BJ (cell line): ENCODE measurements at regions not wholly inside any gene's neighbourhood (a gene's known extent, or its start where the extent isn't known, plus 50 kb on each side); places are given as distances from the start of the nearest gene placed in this dataset.

Source experiments
- CTCF ChIA-PET: fragments of 350-600 bp; formaldehyde crosslinking; extraction: SDS; loops from one replicate; lab custom pipeline; 2021; ENCODE audit warnings: antibody characterized with exemption, inconsistent platforms; lab: Yijun Ruan, JAX
- POLR2A ChIA-PET: fragments of 300-600 bp; sonication (Branson Sonifier 250); formaldehyde crosslinking; extraction: SDS; loops from one replicate; lab custom pipeline; 2021; ENCODE audit warnings: antibody characterized with exemption; lab: Charles Lee
- DNase-seq: peaks from one replicate; pipeline ENCODE4 v3.0.0-alpha.2; 2011; ENCODE audit warnings: low read depth
- H3K27me3 ChIP-seq: 2 replicates; pipeline ENCODE4 v1.6.0; 2011; ENCODE audit warnings: low read length; ENCODE audit not compliant: control insufficient read depth, insufficient read depth
- H3K36me3 ChIP-seq: 2 replicates; pipeline ENCODE4 v1.5.1; 2011; ENCODE audit warnings: low read length; ENCODE audit not compliant: control insufficient read depth, insufficient read depth
- H3K4me3 ChIP-seq: 2 replicates; pipeline ENCODE4 v1.5.1; 2011; ENCODE audit warnings: low read depth, mild to moderate bottlenecking, control low read depth, low read length
- CTCF ChIP-seq: IDR thresholded peaks from 2 replicates; pipeline ENCODE4 v1.5.1; 2011; ENCODE audit warnings: low read depth, mild to moderate bottlenecking, control low read depth, inconsistent platforms, low read length, moderate library complexity; ENCODE audit not compliant: insufficient read depth

GRCh38 chr2:52445686-52446085 is 1321.9 kb upstream of the CHAC2 start:
- Histone ChIP-seq H3K4me3 (no peak overlapping the region), H3K36me3 (no peaks in the 10 kb centered on the region), H3K27me3 (no peaks in the 10 kb centered on the region)
- ChIA-PET CTCF (no interaction called here), POLR2A (no interaction called here)
- no peak for TF ChIP-seq CTCF
- DNase-seq, result no peak

GRCh38 chr2:52431352-52431760 is 1336.2 kb upstream of the CHAC2 start:
- no peak for TF ChIP-seq CTCF
- ChIA-PET CTCF (no interaction called here), POLR2A (no interaction called here)

GRCh38 chr2:52429740-52430139 is 1337.9 kb upstream of the CHAC2 start:
- CTCF ChIA-PET, result no interaction called here
- Histone ChIP-seq H3K27me3 (no peaks in the 10 kb centered on the region), H3K36me3 (no peaks in the 10 kb centered on the region), H3K4me3 (no peak overlapping the region)
- no peak for DNase-seq
- POLR2A ChIA-PET, result no interaction called here
- no peak for TF ChIP-seq CTCF

More at GRCh38 chr2:52431352-52431760, 1336.2 kb upstream of the CHAC2 start:
- Histone ChIP-seq H3K27me3 (no peaks in the 10 kb centered on the region), H3K36me3 (no peaks in the 10 kb centered on the region), H3K4me3 (no peak overlapping the region)
- no peak for DNase-seq

- H3K27me3 ChIP-seq, result no peaks in the 10 kb centered on the region
- no peak overlapping the region for H3K4me3 ChIP-seq
- ChIA-PET CTCF (no interaction called here), POLR2A (no interaction called here)
- DNase-seq, result no peak
- H3K36me3 ChIP-seq, result no peaks in the 10 kb centered on the region
- TF ChIP-seq CTCF, result no peak
These were observed 1338.4 kb upstream of the CHAC2 start for GRCh38 chr2:52429171-52429570.

- CTCF ChIA-PET, result no interaction called here
- Histone ChIP-seq H3K4me3 (no peak overlapping the region), H3K36me3 (no peaks in the 10 kb centered on the region), H3K27me3 (no peaks in the 10 kb centered on the region)
- DNase-seq, result no peak
- POLR2A ChIA-PET, result no interaction called here
- TF ChIP-seq CTCF, result no peak
These were observed 1339.4 kb upstream of the CHAC2 start for GRCh38 chr2:52428224-52428623.
